Gastroesophageal sphincter (tissue), 3 donors: ENCODE measurements at regions not wholly inside any gene's neighbourhood (a gene's known extent, or its start where the extent isn't known, plus 50 kb on each side); places are given as distances from the start of the nearest gene placed in this dataset.

Source experiments
- CTCF ChIP-seq, 4 experiments: fragments of 200-600 bp in 2 of 4; fragments of 450-650 bp in 2 of 4; sonication (generic) in 1 of 4; IDR thresholded peaks; one replicate each; pipeline ENCODE4 v1.5.1; 2017 to 2019; ENCODE audit warnings: antibody characterized with exemption in 4 of 4, mild to moderate bottlenecking in 2 of 4, moderate library complexity in 2 of 4
- EP300 ChIP-seq: sonication (generic); formaldehyde crosslinking; IDR thresholded peaks from one replicate; pipeline ENCODE4 v1.6.1; 2017; ENCODE audit warnings: antibody characterized with exemption, mild to moderate bottlenecking
- POLR2A ChIP-seq, 2 donors: fragments of 450-650 bp; IDR thresholded peaks; one replicate each; pipeline ENCODE4 v1.6.1; 2017; ENCODE audit warnings: antibody characterized with exemption in 2 of 2, mild to moderate bottlenecking in 2 of 2, moderate library complexity in 1 of 2
- POLR2AphosphoS5 ChIP-seq: sonication (generic); formaldehyde crosslinking; IDR thresholded peaks from one replicate; pipeline ENCODE4 v1.6.1; 2017; ENCODE audit warnings: antibody characterized with exemption

GRCh38 chr1:199687321-199687720, 340.2 kb upstream of the NR5A2 start:
- TF ChIP-seq POLR2AphosphoS5 (no peak), CTCF (IDR thresholded peaks at IDR 0.05) (no peak), EP300 (no peak), POLR2A (IDR thresholded peaks at IDR 0.05) (no peak)
